ENCODE measurements at regions not wholly inside any gene's neighbourhood (a gene's known extent, or its start where the extent isn't known, plus 50 kb on each side); places are given as distances from the start of the nearest gene placed in this dataset.

GRCh38 chr3:117622171-117622841 is 912.7 kb downstream of the TUSC7 start:
- Mint-ChIP-seq H3K9me3 (ENCODE audit: unreplicated experiment) (no peaks in the 10 kb centered on the region), H3K27ac (ENCODE audit: unreplicated experiment) (no peak overlapping the region), H3K27me3 (ENCODE audit: insufficient read depth, unreplicated experiment) (peaks cover 4% of the 10 kb centered on the region), H3K4me3 (ENCODE audit: unreplicated experiment) (no peak overlapping the region), H3K4me1 (ENCODE audit: low read depth, unreplicated experiment) (no peaks in the 10 kb centered on the region), H3K36me3 (ENCODE audit: insufficient read depth, unreplicated experiment) (no peaks in the 10 kb centered on the region)
- Histone ChIP-seq H3K36me3 (ENCODE audit: control insufficient read depth, insufficient read depth, low read length) (no peaks in the 10 kb centered on the region), H3K4me1 (no peaks in the 10 kb centered on the region), H3K4me3 (ENCODE audit: low read depth, low read length) (no peak overlapping the region), H3K27me3 (replicated peaks; ENCODE audit: control insufficient read depth, insufficient read depth, low read length) (no peaks in the 10 kb centered on the region), H3K9me3 (no peaks in the 10 kb centered on the region)
- no peak for DNase-seq
- ChIA-PET POLR2A (no interaction called here), CTCF (no interaction called here)
- no TSS peak for BruUV-seq (replicated peaks)
- TF ChIP-seq CTCF (IDR thresholded peaks at IDR 0.05; ENCODE audit: insufficient read depth in 1 of 2, low read depth in 1 of 2, low read length in 1 of 2, severe bottlenecking in 1 of 2, unreplicated experiment in 1 of 2) = no peak
- intact Hi-C loops (cut with micrococcal nuclease; ENCODE audit: unreplicated experiment) = no loop called here

GRCh38 chr3:117624424-117624823 is 914.8 kb downstream of the TUSC7 start:
- TF ChIP-seq CTCF (IDR thresholded peaks at IDR 0.05; ENCODE audit: insufficient read depth in 1 of 2, low read depth in 1 of 2, low read length in 1 of 2, severe bottlenecking in 1 of 2, unreplicated experiment in 1 of 2) = no peak
- CTCF ChIA-PET = no interaction called here
- peaks cover 9% of the 10 kb centered on the region for H3K27me3 Mint-ChIP-seq (ENCODE audit: insufficient read depth, unreplicated experiment)
- BruUV-seq (replicated peaks) = no TSS peak
- no peaks in the 10 kb centered on the region for H3K9me3 Mint-ChIP-seq (ENCODE audit: unreplicated experiment)
- no peaks in the 10 kb centered on the region for H3K36me3 Mint-ChIP-seq (ENCODE audit: insufficient read depth, unreplicated experiment)
- Histone ChIP-seq H3K36me3 (ENCODE audit: control insufficient read depth, insufficient read depth, low read length) (no peaks in the 10 kb centered on the region), H3K27me3 (replicated peaks; ENCODE audit: control insufficient read depth, insufficient read depth, low read length) (no peaks in the 10 kb centered on the region), H3K4me3 (ENCODE audit: low read depth, low read length) (no peak overlapping the region), H3K9me3 (no peaks in the 10 kb centered on the region), H3K4me1 (no peaks in the 10 kb centered on the region)
- no peaks in the 10 kb centered on the region for H3K4me1 Mint-ChIP-seq (ENCODE audit: low read depth, unreplicated experiment)
- POLR2A ChIA-PET = no interaction called here
- intact Hi-C loops (cut with micrococcal nuclease; ENCODE audit: unreplicated experiment) = no loop called here
- H3K27ac Mint-ChIP-seq (ENCODE audit: unreplicated experiment) = no peak overlapping the region
- no peak for DNase-seq
- H3K4me3 Mint-ChIP-seq (ENCODE audit: unreplicated experiment) = no peak overlapping the region

- no peak overlapping the region for H3K4me3 Mint-ChIP-seq (ENCODE audit: unreplicated experiment)
- Histone ChIP-seq H3K9me3 (no peaks in the 10 kb centered on the region), H3K4me1 (no peaks in the 10 kb centered on the region), H3K36me3 (ENCODE audit: control insufficient read depth, insufficient read depth, low read length) (no peaks in the 10 kb centered on the region), H3K4me3 (ENCODE audit: low read depth, low read length) (no peak overlapping the region), H3K27me3 (replicated peaks; ENCODE audit: control insufficient read depth, insufficient read depth, low read length) (no peaks in the 10 kb centered on the region)
- no peaks in the 10 kb centered on the region for H3K4me1 Mint-ChIP-seq (ENCODE audit: low read depth, unreplicated experiment)
- H3K9me3 Mint-ChIP-seq (ENCODE audit: unreplicated experiment) = no peaks in the 10 kb centered on the region
- H3K27ac Mint-ChIP-seq (ENCODE audit: unreplicated experiment) = no peak overlapping the region
- no peaks in the 10 kb centered on the region for H3K36me3 Mint-ChIP-seq (ENCODE audit: insufficient read depth, unreplicated experiment)
- ChIA-PET CTCF (no interaction called here), POLR2A (no interaction called here)
- DNase-seq = no peak
- intact Hi-C loops (cut with micrococcal nuclease; ENCODE audit: unreplicated experiment) = no loop called here
- TF ChIP-seq CTCF (IDR thresholded peaks at IDR 0.05; ENCODE audit: insufficient read depth in 1 of 2, low read depth in 1 of 2, low read length in 1 of 2, severe bottlenecking in 1 of 2, unreplicated experiment in 1 of 2) = no peak
- BruUV-seq (replicated peaks) = no TSS peak
- peaks cover 9% of the 10 kb centered on the region for H3K27me3 Mint-ChIP-seq (ENCODE audit: insufficient read depth, unreplicated experiment)
Measured at GRCh38 chr3:117625174-117625573, 915.6 kb downstream of the TUSC7 start.
